ENCODE measurements at regions not wholly inside any gene's neighbourhood (a gene's known extent, or its start where the extent isn't known, plus 50 kb on each side); places are given as distances from the start of the nearest gene placed in this dataset.

- TF ChIP-seq PAX5 (IDR thresholded peaks at IDR 0.05; ENCODE audit: insufficient read depth, low read length, severe bottlenecking) (no peak), POLR2AphosphoS5 (IDR thresholded peaks at IDR 0.05; ENCODE audit: low read depth, low read length) (no peak), SPI1 (IDR thresholded peaks at IDR 0.05; ENCODE audit: low read depth, low read length) (no peak), POLR2A (IDR thresholded peaks at IDR 0.05; ENCODE audit: low read depth, low read length) (no peak), TAF1 (IDR thresholded peaks at IDR 0.05; ENCODE audit: low read depth, low read length) (no peak)
Measured at GRCh38 chr14:38425324-38425976, 169.6 kb upstream of the CLEC14A start.

All from GM12891 (cell line).